ENCODE measurements at regions not wholly inside any gene's neighbourhood (a gene's known extent, or its start where the extent isn't known, plus 50 kb on each side); places are given as distances from the start of the nearest gene placed in this dataset.
"Not testable (repeated sequence)": the region's sequence is repeated elsewhere in the genome, so short reads cannot be mapped to it uniquely, and the experiment has no call there.

- DNase-seq = not testable (repeated sequence)
These were observed 183.7 kb downstream of the COPRS start for GRCh38 chr17:31675392-31675791.

- no peak for DNase-seq
These were observed 184.2 kb downstream of the COPRS start for GRCh38 chr17:31674717-31675349.

- DNase-seq = no peak
These were observed 184.7 kb downstream of the COPRS start for GRCh38 chr17:31674305-31674704.

- no peak for DNase-seq
These were observed 186.0 kb downstream of the COPRS start for GRCh38 chr17:31673076-31673475.

- DNase-seq = no peak
These were observed 186.8 kb downstream of the COPRS start for GRCh38 chr17:31672161-31672819.

GRCh38 chr17:31663576-31663975 lies 195.5 kb downstream of the COPRS start:
- no peak for DNase-seq

- no peak for DNase-seq
These were observed 198.4 kb downstream of the COPRS start for GRCh38 chr17:31660684-31661083.

GRCh38 chr17:31657876-31658275 lies 201.2 kb downstream of the COPRS start:
- DNase-seq = no peak

GRCh38 chr17:31654936-31655335 lies 204.1 kb downstream of the COPRS start:
- DNase-seq = no peak

- no peak for DNase-seq
These were observed 205.4 kb downstream of the COPRS start for GRCh38 chr17:31653691-31654090.

- DNase-seq = no peak
These were observed 208.1 kb downstream of the COPRS start for GRCh38 chr17:31650756-31651520.

- DNase-seq = no peak
These were observed 209.7 kb downstream of the COPRS start for GRCh38 chr17:31649302-31649701.

GRCh38 chr17:31647661-31648060 lies 211.4 kb downstream of the COPRS start:
- DNase-seq = no peak

- DNase-seq = no peak
These were observed 212.4 kb downstream of the COPRS start for GRCh38 chr17:31646642-31647041.

- no peak for DNase-seq
These were observed 213.7 kb downstream of the COPRS start for GRCh38 chr17:31645351-31645750.

GRCh38 chr17:31631766-31632165 lies 227.3 kb downstream of the COPRS start:
- DNase-seq = no peak

GRCh38 chr17:31630866-31631265 lies 228.2 kb downstream of the COPRS start:
- DNase-seq = not testable (repeated sequence)

- no peak for DNase-seq
These were observed 229.2 kb downstream of the COPRS start for GRCh38 chr17:31629696-31630470.

- DNase-seq = no peak
These were observed 231.1 kb downstream of the COPRS start for GRCh38 chr17:31627960-31628359.

GRCh38 chr17:31623990-31624389 lies 232.5 kb downstream of the RAB11FIP4 start:
- no peak for DNase-seq

GRCh38 chr17:31622500-31622899 lies 231.0 kb downstream of the RAB11FIP4 start:
- no peak for DNase-seq

GRCh38 chr17:31621566-31621965 lies 230.1 kb downstream of the RAB11FIP4 start:
- DNase-seq = no peak

- not testable (repeated sequence) for DNase-seq
These were observed 219.6 kb downstream of the RAB11FIP4 start for GRCh38 chr17:31611053-31611452.
